SK-N-MC (cell line): ENCODE measurements at regions not wholly inside any gene's neighbourhood (a gene's known extent, or its start where the extent isn't known, plus 50 kb on each side); places are given as distances from the start of the nearest gene placed in this dataset.

ENCODE experiments used
- DNase-seq: peaks from one replicate; pipeline ENCODE4 v3.0.0-alpha.2; 2011; ENCODE audit warnings: low read depth, low spot score
- H3K27ac ChIP-seq: fragments of 200-600 bp; sonication (generic); 2 replicates; pipeline ENCODE4 v1.5.1; 2016; ENCODE audit warnings: mixed run types
- H3K36me3 ChIP-seq: fragments of 200-600 bp; sonication (generic); 2 replicates; pipeline ENCODE4 v1.6.1; 2017; ENCODE audit warnings: antibody characterized with exemption, low read length, mixed read lengths; ENCODE audit not compliant: insufficient read depth
- H3K4me3 ChIP-seq: fragments of 200-600 bp; sonication (generic); 2 replicates; pipeline ENCODE4 v1.5.1; 2016
- H3K9ac ChIP-seq: fragments of 200-600 bp; sonication (generic); 2 replicates; pipeline ENCODE4 v1.8.0; 2017; ENCODE audit warnings: mixed run types, mixed read lengths; ENCODE audit not compliant: insufficient read length
- H3K9me3 ChIP-seq: fragments of 200-600 bp; sonication (generic); 2 replicates; pipeline ENCODE4 v1.6.1; 2017; ENCODE audit warnings: low read depth, mild to moderate bottlenecking, antibody characterized with exemption, low read length, moderate library complexity, mixed read lengths
- EZH2 ChIP-seq: fragments of 200-600 bp; sonication (generic); IDR thresholded peaks from one replicate; pipeline ENCODE4 v1.6.1; 2017; ENCODE audit warnings: antibody characterized with exemption
- FOXP2 ChIP-seq: optimal IDR thresholded peaks from 2 replicates; pipeline ENCODE3; 2011; ENCODE audit warnings: mild to moderate bottlenecking, moderate library complexity; ENCODE audit not compliant: insufficient read depth; ENCODE audit errors: extremely low read length, control extremely low read depth
- POLR2AphosphoS5 ChIP-seq: IDR thresholded peaks from 2 replicates; pipeline ENCODE4 v1.6.1; 2012; ENCODE audit warnings: mild to moderate bottlenecking, low read depth, low read length, borderline replicate concordance

DNA sequence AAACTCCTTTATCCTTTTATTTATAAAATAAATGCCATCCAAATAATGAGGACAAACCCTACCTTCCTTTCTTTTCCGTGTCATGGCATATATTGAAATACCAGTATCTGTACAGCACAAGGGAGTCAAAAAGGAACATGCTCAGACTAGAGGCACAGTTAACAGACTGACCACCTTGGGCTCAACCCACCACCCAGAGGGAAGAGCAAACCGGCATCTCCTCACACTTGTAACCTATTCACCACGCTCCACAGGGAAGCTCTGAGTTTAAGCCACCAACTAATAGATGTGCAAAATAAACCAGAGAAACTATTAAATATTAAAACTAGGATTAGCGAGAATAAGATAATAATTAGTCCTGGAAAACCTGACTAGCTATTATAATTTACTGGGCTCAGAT is 112.7 kb downstream of the SIPA1L2 start:
- TF ChIP-seq FOXP2: no peak
- TF ChIP-seq POLR2AphosphoS5: no peak
- H3K36me3 ChIP-seq: no peaks in the 10 kb centered on the region
- no peaks in the 10 kb centered on the region for H3K9me3 ChIP-seq
- no peak overlapping the region for H3K4me3 ChIP-seq
- H3K9ac ChIP-seq: no peak overlapping the region
- DNase-seq: no peak
- no peak overlapping the region for H3K27ac ChIP-seq

DNA sequence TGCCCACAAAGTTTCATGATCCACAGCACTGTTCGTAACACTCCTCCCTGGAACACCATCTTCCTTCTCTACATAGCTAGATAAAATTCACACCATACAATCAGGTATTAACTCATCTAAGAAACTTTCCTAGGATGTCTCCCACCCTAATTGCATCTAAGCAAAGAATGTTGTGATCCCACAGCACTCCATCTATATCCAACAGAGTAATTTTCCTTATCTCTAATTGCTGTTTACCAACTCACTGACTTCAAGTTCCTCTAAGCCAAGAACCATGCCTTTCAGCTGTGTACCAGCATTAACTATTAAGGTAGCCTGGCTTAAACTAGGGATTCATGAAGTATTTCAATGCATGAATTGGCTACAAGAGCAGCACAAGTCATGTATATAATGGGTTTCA is 114.2 kb downstream of the SIPA1L2 start:
- no peak overlapping the region for H3K9ac ChIP-seq
- no peak for TF ChIP-seq FOXP2
- no peak for TF ChIP-seq POLR2AphosphoS5
- TF ChIP-seq EZH2: no peak
- H3K36me3 ChIP-seq: no peaks in the 10 kb centered on the region
- H3K4me3 ChIP-seq: no peak overlapping the region
- no peaks in the 10 kb centered on the region for H3K9me3 ChIP-seq
- DNase-seq: no peak
- no peak overlapping the region for H3K27ac ChIP-seq

DNA sequence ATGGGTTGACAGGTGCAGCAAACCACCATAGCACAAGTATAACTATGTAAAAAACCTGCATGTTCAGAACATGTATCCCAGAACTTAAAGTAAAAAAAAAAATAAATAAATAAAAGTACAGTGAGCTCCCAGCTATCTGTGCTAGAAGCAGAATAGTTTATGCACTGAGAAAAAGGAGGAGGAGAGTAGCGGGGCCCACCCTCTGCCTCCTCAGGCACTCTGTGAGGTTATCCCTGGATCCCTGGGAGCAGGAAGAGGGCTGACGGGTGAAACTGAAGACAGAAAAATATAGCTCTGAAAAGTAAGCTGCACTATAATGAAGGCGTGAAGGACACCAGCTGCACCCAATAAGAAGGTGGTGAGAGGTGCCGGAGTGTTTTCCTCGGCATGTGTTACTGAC is 117.2 kb downstream of the SIPA1L2 start:
- no peak overlapping the region for H3K9ac ChIP-seq
- H3K27ac ChIP-seq: no peak overlapping the region
- TF ChIP-seq POLR2AphosphoS5: no peak
- no peak for TF ChIP-seq EZH2
- no peak for TF ChIP-seq FOXP2
- DNase-seq: no peak
- no peaks in the 10 kb centered on the region for H3K9me3 ChIP-seq
- H3K4me3 ChIP-seq: no peak overlapping the region
- H3K36me3 ChIP-seq: no peaks in the 10 kb centered on the region

DNA sequence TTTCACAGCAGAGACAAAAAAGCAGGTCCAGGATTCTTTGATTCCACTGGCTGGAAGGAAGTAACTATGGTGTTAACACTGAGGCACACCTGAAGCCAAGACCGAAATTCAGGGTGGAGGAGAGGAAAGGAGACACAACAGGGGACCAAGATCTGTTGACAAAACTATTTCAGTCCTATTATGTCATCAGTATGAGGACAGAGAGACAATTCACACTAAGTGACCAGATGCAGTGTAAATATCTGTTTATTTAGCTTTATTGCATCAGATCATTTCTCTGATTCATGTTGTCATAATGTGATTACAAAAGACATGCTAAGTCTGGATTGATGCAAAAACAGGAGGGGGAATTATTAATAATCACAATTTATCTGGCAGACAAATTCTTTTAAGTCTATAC is 118.8 kb downstream of the SIPA1L2 start:
- TF ChIP-seq EZH2: no peak
- no peak for TF ChIP-seq FOXP2
- TF ChIP-seq POLR2AphosphoS5: no peak
- no peak overlapping the region for H3K4me3 ChIP-seq
- H3K9ac ChIP-seq: no peak overlapping the region
- H3K36me3 ChIP-seq: no peaks in the 10 kb centered on the region
- no peak overlapping the region for H3K27ac ChIP-seq
- no peaks in the 10 kb centered on the region for H3K9me3 ChIP-seq
- no peak for DNase-seq

DNA sequence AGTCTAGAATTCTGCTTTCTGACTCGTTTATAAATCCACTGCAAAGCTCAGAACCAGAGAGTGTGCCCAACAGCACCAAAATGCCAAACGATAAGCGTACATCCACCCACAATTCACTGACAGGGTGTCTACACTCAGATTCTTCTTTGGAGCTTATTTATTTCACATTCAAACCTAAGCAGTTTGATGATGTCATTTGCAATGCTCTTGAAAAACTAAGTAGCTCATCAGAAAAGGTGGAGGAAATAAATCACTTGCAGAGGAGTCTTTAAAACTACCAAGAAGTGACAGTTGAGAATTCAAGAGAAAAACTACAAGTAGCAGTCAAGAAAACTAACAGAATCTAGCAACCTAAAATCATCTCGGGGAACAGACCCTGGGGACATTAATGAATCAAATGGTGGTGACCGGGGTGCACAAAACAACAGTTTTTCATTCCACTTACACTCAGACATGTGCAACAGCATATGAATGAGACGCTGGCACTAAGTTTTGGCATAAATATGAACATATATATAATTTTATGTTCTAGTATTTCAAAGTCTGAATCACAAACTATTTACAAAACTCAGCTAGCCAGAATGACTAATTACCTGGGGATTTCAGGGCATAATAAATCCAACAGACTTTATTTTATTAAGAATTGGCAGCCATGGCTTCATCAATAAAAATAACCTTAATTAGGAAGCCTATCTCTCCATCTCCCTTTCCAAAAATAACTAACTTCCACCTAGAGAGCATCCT is 119.4 kb downstream of the SIPA1L2 start:
- TF ChIP-seq EZH2 (no peak), POLR2AphosphoS5 (no peak), FOXP2 (no peak)
- Histone ChIP-seq H3K27ac (no peak overlapping the region), H3K36me3 (no peaks in the 10 kb centered on the region), H3K9me3 (no peaks in the 10 kb centered on the region), H3K4me3 (no peak overlapping the region), H3K9ac (no peak overlapping the region)
- no peak for DNase-seq

DNA sequence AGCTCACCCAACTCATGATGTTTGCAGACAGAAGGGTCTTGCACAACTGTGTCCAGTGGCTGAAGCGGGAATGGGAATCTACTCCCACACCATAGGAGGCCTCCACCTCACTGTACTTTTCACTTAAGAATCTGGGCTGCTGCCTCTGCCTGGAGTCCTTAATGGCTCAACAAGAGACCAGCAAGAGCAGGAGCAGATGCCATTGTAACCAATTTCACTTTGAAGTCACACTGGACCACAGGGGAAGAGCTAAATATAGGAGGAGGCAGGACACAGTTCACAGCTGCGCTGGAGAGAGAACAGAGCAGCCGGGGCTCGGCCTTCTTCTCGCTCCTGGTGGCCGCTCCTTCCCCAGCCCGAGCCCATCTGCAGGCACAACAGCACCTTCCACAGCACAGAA is 120.4 kb downstream of the SIPA1L2 start:
- Histone ChIP-seq H3K27ac (no peak overlapping the region), H3K9me3 (no peaks in the 10 kb centered on the region), H3K4me3 (no peak overlapping the region), H3K36me3 (no peaks in the 10 kb centered on the region), H3K9ac (no peak overlapping the region)
- no peak for DNase-seq
- TF ChIP-seq POLR2AphosphoS5 (no peak), FOXP2 (no peak), EZH2 (no peak)

DNA sequence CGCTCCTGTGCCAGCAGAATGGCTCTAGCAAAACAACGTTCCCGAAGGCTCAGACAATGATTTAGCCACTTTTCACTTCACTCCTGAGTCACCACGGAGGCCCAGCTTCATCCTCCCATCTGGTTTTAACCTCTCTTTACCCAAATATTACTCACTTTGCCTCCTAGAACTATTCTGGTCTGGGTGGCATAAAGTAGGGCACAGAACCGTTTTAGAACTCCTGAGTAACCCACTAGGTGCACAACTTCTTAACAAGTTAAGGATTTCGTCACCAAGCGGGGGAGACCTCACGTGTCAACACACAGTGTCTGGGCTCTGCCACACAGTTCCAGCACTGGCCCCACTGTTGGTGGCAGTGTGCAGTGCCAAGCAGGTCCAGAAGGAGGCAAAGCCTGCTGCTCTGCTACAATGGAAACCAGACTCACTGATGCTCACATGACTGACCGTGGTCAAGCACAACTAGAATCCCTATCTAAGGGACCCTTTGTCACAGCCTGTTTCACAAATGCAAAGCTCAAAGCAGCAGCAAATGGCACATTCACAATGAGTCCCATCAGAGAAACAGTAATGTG is 121.7 kb downstream of the SIPA1L2 start:
- no peak overlapping the region for H3K4me3 ChIP-seq
- DNase-seq: no peak
- TF ChIP-seq FOXP2 (no peak), EZH2 (no peak), POLR2AphosphoS5 (no peak)
- no peaks in the 10 kb centered on the region for H3K9me3 ChIP-seq
- no peaks in the 10 kb centered on the region for H3K36me3 ChIP-seq
- H3K27ac ChIP-seq: no peak overlapping the region
- H3K9ac ChIP-seq: no peak overlapping the region

DNA sequence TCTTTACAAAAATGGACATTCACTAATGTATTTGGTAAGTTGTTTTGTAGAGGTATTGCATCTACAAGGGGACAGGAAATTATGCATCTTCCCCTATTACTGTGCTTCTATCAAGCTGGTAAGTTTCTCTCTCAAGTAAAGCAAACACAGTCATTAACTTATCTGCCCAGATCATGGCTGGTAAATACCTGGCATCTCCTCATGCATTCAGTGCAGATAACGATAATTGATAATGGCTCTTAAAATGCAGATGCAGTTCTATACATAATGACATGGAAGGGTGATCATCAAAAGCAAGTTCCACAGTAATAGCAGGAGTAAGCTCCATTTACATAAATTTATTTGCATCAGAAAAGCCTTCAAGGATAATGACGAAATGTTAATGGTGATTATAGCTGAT is 122.4 kb downstream of the SIPA1L2 start:
- Histone ChIP-seq H3K36me3 (no peaks in the 10 kb centered on the region), H3K4me3 (no peak overlapping the region), H3K9ac (no peak overlapping the region), H3K27ac (no peak overlapping the region), H3K9me3 (no peaks in the 10 kb centered on the region)
- DNase-seq: no peak
- TF ChIP-seq FOXP2: no peak
- no peak for TF ChIP-seq EZH2
- no peak for TF ChIP-seq POLR2AphosphoS5

DNA sequence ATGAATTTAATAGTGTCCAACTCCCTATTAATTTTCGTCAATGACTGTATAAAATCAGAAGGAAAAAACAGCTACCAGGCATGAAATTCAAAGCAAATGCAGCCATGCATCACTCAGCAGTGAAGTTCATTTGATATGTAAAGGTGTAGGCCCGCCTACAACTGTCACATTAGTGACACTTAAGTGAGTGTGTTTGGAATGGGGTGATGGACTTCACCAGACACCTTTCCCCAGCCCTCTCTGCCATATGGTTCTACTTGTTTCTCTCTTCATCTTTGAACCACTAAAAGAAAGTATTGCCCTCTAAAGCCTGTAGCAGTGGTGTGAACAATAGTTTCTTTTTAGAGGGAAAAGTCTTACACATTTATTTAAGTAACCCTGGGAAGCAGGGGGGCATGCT is 124.0 kb downstream of the SIPA1L2 start:
- Histone ChIP-seq H3K36me3 (no peaks in the 10 kb centered on the region), H3K9me3 (no peaks in the 10 kb centered on the region), H3K9ac (no peak overlapping the region), H3K27ac (no peak overlapping the region), H3K4me3 (no peak overlapping the region)
- no peak for DNase-seq
- TF ChIP-seq EZH2 (no peak), POLR2AphosphoS5 (no peak), FOXP2 (no peak)
